SU-DHL-6 (cell line): ENCODE measurements at regions not wholly inside any gene's neighbourhood (a gene's known extent, or its start where the extent isn't known, plus 50 kb on each side); places are given as distances from the start of the nearest gene placed in this dataset.

Source experiments
- CTCF ChIP-seq: fragments of 200-600 bp; sonication (generic); IDR thresholded peaks from one replicate; pipeline ENCODE4 v1.5.1; 2017; ENCODE audit warnings: antibody characterized with exemption, mild to moderate bottlenecking, low read length, moderate library complexity; ENCODE audit not compliant: insufficient read depth, poor library complexity, severe bottlenecking
- EZH2phosphoT487 ChIP-seq: fragments of 200-600 bp; sonication (generic), shearing (Covaris generic); conservative IDR thresholded peaks from 2 replicates; pipeline ENCODE4 v1.6.1; 2018; ENCODE audit warnings: mild to moderate bottlenecking, antibody characterized with exemption, low read length, moderate library complexity, mixed read lengths

DNA sequence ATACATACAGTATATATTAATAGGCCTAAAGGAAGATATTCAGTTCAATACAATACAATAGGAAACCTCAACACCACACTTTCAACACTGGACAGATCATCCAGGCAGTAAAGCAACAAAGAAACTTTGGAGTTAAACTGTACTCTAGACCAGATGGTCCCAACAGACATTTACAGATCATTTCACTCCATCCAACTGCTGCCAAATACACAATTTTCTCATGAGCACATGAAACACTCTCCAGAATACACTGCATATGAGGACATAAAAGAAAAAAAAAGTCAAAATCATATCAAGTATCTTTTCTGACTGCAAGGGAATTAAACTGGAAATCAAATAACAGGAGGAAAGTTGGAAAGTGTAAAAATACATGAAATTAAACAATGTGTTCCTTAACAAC lies 607.5 kb upstream of the BRINP3 start:
- no peak for TF ChIP-seq CTCF
- no peak for TF ChIP-seq EZH2phosphoT487
